NCI-H510A treated with DMSO at 0.1 percent for 48 hours (cell line): ENCODE measurements at regions not wholly inside any gene's neighbourhood (a gene's known extent, or its start where the extent isn't known, plus 50 kb on each side); places are given as distances from the start of the nearest gene placed in this dataset.
"Not testable (repeated sequence)": the region's sequence is repeated elsewhere in the genome, so short reads cannot be mapped to it uniquely, and the experiment has no call there.

Experiments
- DNase-seq: peaks from one replicate; lab custom pipeline; 2025; lab: John Stamatoyannopoulos, UW

DNA sequence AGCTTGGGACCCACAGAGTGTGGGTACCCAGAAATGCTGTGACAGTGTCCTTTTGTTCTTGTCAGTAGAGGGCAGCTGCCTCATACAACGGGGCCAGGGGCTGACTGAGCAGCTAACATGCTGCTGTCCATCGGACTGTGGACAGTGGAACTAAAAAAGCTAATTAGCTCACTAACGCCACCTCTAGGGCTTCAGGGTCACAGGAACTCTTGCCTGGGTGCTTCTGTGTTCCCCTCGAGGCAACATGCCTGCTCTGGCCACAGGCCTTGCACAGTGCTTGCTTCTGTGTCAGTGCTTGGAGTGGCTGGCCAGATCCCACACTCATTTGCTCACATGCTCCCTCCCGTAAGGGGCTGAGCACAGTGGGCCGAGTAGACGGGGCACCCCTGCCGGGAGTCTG lies 377.0 kb downstream of the OLFM4 start:
- DNase-seq = no peak

DNA sequence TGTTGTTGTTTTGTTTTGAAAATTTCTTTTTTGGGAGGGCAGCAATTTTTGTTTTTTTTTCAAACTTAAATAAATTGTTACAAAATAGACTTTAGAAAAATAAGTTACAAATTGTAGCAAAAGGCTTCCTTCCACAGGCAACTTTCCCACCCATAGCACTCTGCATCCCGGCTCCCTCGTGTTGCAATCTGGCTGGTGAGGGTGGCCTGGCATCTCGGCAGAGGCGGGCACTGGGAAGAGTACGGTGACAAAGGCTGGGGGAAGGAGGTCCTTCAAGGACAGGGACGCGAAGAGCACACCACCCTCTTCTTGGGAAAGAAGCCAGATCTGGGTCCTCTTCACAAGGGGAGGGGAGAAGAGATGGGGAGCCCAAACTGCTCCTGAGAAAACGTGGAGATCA lies 379.7 kb downstream of the OLFM4 start:
- DNase-seq = no peak

DNA sequence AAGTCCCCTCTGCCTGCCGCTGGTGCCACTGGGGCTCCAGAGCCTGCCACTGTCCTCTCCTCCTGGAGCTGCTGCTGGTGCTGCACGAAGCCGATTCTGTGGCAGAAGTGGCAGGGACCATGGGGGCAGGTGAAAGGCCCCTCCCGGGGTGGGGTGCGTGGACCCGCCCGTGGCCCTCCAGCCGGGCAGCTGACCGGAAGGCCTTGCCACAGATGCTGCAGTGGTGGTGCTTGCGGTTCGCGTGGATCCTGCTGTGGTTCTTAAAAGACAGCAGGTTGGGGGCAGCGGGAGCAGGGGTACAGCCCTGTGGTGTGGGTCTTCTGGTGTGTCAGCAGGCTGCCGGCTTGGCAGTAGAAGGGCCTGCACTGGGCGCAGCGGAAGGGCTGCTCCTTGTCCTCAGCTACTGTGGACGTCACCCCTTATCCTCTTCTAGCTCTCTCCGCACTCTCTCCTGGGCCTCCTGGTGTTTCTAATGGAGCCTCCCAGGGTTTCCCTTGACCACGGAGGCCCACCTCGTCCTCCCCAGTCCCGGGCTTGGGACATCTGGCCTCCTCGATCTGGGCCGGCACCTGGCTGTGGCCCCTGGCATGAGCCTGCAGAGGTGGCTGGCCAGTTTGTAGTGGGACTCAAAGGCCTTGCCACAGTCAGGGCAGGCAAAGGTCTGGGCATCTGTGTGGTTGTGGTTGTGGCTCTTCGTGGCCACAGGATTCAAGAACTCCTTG lies 380.4 kb downstream of the OLFM4 start:
- DNase-seq = no peak

DNA sequence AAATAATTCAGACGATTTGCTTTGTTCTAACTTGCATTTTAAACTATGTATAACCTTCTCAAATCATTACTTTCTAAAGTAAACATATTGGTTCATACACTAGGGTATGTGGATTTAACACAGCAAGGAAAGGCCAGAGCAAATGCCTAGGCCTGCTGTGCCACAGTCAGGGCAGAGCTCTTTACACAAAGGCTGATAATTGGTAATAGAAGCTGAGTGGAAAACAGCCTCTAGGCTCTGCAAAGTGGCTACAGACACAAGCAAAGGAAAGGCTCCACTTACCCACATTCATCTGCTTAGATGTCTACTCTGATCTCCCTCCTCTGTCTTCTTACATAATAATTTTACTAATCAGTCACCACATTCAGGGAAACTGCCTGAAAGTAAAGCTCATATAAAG lies 382.9 kb downstream of the OLFM4 start:
- no peak for DNase-seq

DNA sequence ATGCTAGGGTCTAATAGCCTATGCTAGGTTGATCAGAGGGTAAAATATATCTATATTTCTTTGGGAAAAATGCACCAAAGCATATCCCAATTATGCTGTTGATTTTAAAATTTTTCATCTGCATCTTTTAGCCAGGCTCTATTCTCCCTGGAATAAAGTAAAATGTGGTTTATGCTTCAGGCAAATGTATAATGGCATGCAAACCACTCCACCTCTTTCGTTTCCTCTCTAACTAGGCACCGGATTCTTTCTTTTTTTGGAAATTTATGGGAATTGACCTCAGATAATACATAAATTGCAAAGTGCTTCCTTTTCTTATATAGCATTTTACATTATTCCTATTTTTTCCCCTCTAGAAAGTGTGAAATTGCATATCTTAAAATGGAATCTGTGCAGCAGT lies 386.5 kb downstream of the OLFM4 start:
- no peak for DNase-seq

DNA sequence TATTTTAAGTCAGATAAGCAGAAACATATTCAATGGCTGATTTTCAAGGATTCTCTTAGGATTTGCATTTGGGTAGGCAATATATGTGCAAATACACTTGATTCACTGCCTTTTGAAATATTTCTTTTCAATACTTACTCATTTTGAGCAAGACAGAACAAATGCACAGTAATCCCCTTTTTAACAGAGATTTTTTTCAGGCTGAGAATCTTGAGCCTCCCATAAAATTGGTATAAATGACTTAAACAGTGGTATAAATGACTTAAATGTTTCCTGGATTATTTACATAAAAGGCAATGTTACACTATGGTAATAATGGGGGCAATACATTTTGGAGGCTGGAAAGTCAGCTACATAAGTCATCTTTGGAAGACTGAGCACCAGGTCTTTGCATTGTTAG lies 389.0 kb downstream of the OLFM4 start:
- DNase-seq = no peak

DNA sequence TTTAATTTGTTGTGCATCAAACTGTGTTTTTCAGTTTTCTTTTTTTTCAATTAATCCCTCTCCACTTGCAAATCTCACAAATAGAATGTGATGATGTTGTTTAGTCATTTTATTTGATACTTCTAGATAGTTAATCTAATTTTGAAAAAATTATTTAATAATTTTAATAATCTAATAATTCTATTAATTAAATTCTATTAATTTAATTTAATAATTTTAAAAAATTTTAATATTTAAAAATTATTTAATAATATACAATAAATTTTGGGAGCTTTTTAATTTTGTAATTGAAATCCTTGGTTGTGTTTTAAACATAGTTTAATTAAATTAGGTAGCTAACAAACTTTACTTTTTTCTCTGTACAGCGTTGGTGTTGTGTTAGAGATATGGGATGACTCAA lies 393.8 kb downstream of the OLFM4 start:
- DNase-seq = no peak

DNA sequence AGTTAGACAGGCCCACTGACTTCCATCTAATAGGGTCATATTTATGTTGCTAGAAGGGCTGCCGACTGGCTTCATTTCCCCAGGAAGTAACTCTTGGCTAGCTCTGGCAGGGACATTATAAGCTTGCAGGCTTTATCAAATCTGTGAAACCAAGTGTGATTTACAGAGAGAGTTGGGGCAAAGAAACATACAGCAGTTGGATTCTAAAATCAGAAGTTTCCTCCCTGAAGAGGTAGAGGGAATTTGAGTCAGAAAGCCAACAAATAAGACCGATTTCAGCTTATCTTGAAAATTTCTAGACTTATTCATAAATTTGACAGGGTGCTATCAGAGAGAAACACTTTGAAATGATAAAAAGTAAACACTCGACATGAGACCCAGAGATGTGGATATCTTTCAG lies 407.8 kb downstream of the OLFM4 start:
- no peak for DNase-seq

DNA sequence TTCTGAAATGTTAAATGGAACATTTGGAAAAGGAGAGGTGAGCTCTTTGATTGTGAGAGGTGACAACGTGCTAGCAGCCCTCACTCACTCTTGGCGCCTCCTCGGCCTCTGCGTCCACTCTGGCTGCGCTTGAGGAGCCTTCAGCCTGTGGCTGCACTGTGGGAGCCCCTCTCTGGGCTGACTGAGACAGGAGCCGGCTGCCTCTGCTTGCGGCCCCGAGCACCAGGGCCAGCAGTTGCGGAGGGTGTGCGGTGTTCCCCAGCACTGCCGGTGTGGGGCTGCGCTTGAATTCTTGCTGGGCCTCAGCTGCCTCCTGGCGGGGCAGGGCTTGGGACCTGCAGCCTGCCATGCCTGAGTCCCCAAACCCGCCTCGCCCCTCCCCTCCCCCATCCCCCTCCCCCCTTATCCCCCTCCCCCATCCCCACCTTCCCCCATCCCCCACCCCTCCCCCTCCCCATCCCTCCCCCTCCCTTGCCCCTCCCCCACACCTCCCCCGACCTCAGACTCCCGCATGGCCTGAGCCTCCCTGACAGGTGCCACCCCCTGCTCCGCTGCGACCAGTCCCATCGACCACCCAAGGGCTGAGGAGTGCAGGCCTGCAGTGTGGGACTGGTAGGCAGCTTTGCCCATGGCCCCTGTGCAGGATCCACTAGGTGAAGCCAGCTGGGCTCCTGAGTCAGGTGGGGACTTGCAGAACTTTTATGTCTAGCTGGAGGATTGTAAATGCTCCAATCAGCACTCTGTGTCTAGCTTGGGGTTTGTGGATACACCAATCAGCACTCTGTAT lies 411.0 kb downstream of the OLFM4 start:
- no peak for DNase-seq

DNA sequence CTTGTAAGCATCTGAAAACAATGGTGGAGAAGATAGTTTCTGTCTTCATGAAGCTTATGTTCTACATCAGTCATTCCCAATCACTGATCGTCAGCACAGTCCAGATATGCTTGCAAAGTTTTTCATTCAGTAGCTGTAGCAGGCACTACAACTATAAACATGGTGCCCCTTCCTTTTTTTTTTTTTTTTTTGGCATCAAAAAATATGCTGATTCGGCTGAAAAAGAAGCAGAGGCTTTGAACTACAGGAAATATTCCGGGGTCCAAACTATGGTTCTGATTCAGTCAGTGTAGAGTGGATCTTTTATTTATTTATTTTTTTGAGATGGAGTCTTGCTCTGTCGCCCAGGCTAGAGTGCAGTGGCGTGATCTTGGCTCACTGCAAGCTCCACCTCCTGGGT lies 414.4 kb downstream of the OLFM4 start:
- no peak for DNase-seq

DNA sequence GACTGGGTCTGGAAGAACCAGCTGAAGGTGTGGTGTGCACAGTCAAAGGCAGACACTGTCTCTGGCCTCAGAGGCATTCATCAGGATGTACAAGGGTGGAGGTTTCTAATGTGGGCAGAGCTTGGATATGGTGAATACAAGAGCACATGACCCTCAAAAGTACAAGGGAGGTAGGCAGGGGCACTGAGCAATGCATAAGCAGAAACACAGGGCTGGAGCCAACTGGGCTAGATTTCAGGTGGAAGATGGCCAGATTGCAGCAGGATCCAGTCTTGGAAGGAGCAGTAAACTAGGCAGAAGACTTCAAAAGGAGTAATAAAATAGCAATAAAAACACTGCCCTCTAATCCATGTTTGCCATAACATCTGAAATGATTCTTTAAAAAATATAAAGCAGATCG lies 417.1 kb downstream of the OLFM4 start:
- DNase-seq = no peak

DNA sequence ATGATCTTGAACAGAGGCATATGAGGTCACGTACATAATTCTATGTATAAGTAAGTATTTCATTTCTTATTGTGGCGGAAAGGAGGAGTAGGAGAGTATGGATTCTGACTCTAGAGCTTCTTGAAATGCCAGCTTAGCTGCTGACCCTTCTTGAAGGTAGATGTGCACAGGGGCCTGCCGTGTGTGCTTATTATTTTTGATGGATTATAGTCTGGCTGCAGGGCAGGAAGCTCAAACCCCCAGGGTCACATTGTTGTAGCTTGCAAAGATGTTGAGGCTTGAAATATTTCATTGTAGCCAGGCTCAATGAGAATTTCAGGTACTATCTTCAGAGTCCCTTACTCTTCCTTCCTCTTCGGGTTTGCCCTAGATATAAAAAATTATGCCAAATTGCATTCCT lies 418.8 kb downstream of the OLFM4 start:
- DNase-seq = no peak

DNA sequence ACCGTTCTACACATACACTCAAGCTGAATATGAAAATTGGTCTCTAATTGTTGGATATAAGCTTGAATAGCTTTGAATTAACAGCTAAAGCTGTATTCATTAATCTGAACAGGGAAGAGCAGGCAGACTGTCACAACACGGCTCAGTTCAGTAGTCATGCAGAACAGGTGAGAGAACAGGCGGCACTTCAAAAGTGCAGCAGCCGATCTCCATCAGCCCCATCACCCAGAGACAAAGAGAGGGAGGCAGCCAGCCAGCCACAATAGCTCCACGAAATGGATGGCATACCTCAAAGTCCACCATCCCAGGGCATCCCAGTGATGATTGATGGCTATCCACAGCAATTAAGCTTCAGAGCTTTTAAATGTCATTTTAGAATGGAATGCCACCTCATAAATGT lies 419.2 kb downstream of the OLFM4 start:
- DNase-seq = no peak

DNA sequence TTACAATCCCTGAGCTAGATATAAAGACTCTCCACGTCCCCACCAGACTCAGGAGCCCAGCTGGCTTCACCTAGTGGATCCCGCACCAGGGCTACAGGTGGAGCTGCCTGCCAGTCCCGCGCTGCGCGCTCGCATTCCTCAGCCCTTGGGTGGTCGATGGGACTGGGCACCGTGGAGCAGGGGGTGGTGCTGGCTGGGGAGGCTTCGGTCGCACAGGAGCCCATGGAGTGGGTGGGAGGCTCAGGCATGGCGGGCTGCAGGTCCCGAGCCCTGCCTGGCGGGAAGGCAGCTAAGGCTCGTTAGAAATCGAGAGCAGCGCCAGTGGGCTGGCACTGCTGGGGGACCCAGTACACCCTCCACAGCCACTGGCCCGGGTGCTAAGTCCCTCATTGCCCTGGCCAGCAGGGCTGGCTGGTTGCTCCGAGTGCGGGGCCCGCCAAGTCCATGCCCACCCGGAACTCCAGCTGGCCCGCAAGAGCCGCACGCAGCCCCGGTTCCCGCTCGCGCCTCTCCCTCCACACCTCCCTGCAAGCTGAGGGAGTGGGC lies 423.7 kb downstream of the OLFM4 start:
- DNase-seq = not testable (repeated sequence)

DNA sequence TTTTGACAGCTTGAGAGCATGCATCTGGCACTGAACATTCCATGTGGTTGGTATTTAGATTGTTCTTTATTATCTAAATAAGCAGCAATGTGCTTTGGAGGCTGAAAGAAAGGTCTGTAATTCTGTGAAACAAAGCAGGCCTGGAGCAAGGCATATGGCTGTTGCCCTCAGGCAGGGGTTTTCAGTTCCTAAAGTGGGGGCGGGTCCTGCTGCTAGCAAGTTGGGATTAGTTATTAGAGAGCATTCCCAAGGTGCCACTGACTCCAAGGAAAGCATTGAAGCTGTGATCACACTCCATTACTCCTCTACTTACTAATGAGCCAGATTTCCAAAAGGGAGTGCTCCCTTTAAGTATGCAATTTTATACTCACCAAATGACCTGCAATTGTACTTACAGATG lies 432.2 kb downstream of the OLFM4 start:
- no peak for DNase-seq

DNA sequence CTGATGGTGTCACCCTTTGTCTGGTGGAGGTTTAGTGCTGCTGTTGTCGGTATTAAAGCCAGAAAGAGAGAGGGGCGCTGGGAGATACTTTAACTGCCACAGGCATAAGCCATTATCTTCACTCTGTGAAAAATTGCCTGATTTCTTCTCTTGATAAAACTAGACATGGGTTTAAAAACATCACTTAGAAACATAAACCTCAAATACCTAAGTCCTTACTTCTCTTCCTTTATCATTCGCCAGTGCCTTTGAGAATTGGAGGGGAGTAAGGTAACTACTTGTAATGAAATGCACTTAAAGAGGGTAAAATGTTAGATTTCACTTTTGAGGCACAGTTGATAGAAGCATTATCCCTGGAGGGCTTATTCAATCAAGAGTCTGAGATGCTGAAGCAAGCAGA lies 434.5 kb downstream of the OLFM4 start:
- no peak for DNase-seq

DNA sequence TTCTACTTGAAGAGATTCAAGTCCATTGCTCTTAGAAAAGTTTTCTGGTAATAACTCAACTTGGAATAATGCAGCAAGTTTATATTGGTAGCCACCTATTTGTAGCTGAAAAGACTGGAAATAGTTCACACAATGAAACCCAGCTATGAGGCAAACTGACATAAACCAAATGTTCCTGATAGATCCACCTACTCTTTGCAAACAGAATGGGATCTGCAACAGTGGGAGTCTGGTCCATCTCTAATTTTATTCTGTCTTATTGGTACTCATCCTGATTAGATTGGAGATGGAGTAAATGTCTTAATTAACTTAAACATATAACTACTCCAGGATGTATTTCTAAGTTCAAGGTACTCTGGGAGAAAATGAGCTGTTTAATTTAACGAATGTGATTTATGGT lies 438.0 kb downstream of the OLFM4 start:
- DNase-seq = no peak

DNA sequence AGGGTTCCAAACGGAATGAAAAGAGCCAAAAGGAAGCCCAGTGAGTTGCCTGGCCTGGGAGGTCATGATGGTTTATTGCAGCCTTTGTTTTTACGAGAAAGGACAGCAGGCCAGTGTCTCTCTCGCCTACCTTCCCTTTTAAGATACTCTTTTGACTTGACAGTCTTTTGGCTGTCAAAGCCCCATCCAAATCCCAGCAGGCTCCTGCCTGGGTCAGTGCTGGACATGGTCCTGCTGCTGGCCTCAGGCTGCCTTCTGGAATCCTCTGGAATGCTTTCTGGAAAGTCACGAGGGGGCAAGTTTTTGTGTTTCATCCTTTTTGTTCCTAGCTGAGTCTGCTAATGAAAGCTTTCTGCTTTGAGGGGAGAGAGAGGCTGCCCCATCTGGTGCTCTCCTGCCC lies 444.8 kb downstream of the OLFM4 start:
- DNase-seq = no peak

DNA sequence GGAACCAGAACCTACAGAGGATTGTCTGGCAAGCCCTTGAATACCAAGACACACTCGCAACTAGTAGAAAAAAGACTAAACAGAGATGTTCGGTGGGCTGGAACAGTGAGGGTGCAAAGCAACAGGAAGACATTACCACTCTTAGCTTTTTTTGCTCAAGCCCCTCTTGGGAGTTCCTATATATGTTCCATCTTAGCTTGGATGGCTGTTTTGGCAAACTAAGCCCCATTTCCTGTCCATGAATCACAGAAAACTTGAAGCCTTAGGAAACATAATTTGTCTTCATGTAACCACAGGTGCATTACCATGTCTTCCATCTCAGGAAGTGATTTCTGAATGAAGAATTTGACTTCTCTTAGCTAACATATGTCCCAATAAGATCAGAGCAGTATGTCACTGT lies 446.3 kb downstream of the OLFM4 start:
- DNase-seq = no peak

DNA sequence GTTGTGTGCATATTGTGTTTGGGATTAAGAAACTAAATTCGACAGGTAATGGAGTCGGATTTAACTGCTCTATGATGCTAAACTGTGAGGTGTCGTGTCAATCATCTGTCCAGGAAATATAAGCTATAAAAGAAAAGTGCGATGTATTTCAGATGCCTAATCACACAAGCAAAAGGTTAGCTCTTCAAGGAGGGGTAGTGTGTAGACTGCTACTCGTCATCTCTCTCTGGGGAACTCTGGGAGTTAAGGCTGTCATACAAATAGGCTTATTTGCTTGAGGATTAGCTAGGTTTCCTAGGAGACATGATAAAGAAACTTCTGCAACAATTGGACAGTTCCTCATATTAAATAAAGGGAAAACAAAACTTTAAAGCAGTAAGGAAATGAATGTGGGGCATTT lies 462.1 kb downstream of the OLFM4 start:
- DNase-seq = no peak

DNA sequence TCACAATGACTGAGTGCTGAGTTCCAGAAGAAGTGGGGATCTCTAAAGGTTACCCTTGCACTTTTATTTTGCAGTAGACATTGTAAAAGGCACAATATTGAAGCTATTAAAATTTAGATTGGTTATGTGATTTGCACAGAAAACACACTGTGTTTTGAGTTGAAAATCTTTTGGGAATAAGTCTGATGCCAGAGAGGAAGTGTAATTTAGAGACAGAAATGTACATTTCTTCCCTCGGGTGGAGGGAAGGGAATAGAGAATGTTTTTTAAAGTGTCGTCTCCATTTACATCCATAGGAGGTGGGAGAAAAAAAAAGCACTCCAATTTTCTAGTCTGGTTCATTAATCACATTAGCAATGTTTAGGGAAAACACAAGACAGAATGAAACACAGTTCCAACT lies 465.8 kb downstream of the OLFM4 start:
- DNase-seq = no peak

DNA sequence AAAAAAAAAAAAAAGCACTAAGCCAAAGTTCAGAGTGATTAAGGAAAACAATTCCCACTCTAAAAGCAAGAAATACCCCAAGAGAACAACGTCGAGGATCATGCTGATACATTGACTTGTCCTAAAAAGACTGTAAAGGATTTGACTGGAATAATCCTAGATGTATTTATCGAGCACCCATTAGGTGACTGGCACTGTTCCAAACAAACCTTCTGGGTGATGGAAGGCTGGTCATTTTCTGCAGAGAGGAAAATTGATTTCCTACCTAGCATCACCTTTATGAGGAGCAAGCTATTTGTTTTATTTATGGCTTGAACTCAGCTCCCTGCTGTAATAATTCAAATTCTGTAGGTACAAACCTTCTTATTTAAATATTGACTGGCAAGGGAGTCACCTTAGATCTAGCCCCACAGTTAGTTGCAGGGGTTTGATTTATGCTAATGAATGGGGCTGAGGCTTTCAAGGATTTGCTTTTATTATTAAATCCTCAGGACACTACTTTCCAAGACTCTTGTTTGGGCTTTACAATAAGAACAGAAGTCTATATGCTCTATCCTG lies 471.0 kb downstream of the OLFM4 start:
- no peak for DNase-seq

DNA sequence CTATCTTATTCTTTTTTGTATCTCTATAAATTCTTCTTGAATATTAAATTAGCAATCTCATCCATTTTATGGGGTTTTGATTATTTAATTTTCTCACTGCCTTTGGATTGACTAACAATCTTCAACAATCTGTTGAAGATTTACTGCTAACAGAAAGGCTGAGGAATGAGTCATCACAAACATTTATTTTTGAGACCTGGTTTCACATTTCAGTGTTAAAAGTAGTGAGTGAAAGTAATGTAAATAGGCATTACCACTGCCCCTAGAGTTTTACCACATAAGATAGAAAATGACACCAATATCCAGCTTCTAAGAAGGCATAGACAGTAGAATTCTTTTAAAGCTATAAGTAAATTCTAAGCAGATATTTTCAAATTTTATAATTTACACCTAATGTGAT lies 472.8 kb downstream of the OLFM4 start:
- no peak for DNase-seq
